ENCODE measurements at regions not wholly inside any gene's neighbourhood (a gene's known extent, or its start where the extent isn't known, plus 50 kb on each side); places are given as distances from the start of the nearest gene placed in this dataset.
"Not testable (repeated sequence)": the region's sequence is repeated elsewhere in the genome, so short reads cannot be mapped to it uniquely, and the experiment has no call there.

DNA sequence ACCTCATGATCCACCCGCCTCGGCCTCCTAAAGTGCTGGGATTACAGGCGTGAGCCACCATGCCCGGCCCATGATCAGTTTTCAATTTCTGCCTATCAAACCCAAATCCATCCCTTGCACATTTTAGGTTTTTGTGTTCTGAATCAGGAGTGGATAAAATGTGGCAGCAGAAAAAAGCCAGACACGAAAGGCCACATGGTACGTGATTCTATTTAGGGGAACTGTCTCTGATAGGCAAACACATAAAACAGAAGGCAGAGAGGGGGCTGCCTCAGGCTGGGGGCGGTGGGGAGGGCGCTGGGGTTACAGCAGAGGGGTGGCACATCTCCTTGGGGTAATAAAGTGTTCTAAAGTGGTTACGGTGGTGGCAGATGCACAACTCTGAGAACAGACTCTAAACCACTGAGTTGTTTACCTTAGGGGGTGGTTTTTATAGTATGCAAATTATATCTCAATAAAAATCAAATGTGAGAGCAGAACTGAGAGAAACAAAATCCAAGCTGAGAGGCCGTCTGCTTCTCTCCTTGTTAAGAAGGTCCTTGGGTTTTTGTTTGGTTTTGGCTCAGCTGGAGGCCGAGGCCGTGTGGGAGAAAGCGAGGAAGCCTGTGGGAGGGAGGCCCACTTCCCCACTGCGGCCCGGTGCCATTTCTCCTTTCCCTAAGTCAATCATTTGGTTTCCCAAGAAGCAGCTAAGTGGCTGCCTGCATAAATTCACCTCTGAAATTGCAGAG lies 78.0 kb downstream of the SOWAHC start:
- DNase-seq, result no peak

GRCh38 chr2:109692831-109693230 lies 78.7 kb downstream of the SOWAHC start:
- DNase-seq, result not testable (repeated sequence)

GRCh38 chr2:109693292-109693691 lies 79.1 kb downstream of the SOWAHC start:
- not testable (repeated sequence) for DNase-seq

GRCh38 chr2:109694190-109694589 lies 80.0 kb downstream of the SOWAHC start:
- DNase-seq, result no peak

- no peak for DNase-seq
Measured at GRCh38 chr2:109695290-109695689, 81.1 kb downstream of the SOWAHC start.

- DNase-seq, result no peak
Measured at GRCh38 chr2:109699646-109700045, 85.5 kb downstream of the SOWAHC start.

DNA sequence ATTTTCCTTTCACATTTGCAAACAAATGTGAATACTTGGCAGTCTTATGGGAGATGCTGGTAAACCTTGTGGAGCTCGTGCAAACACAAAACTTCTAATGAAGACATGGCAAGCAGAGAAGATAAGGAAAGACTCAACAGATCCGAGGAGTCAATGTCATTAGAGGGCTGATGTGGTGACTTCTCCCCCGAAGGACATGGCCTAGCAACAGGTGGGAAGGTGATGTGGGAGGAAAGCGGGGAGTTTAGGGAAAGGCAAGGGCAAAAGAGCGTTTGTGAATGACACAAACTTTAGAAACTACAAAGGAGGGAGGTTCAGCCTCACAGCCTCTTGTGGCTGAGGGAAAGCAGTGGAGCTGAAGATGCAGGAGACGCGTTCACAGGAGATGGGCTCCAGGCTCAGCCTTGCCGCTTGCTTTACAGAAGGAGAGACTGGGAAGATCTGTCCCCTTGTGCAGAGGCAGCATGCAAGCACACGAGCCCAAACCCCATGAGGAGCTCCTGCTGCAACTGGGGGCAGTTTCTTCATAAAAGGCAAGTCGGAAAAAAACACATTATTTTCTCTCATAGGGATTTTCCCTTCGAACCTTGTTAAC lies 86.6 kb downstream of the SOWAHC start:
- no peak for DNase-seq

GRCh38 chr2:109701362-109701761 lies 87.2 kb downstream of the SOWAHC start:
- no peak for DNase-seq

- no peak for DNase-seq
Measured at GRCh38 chr2:109702250-109702985, 88.3 kb downstream of the SOWAHC start.

- DNase-seq, result no peak
Measured at GRCh38 chr2:109703077-109703476, 88.9 kb downstream of the SOWAHC start.

DNA sequence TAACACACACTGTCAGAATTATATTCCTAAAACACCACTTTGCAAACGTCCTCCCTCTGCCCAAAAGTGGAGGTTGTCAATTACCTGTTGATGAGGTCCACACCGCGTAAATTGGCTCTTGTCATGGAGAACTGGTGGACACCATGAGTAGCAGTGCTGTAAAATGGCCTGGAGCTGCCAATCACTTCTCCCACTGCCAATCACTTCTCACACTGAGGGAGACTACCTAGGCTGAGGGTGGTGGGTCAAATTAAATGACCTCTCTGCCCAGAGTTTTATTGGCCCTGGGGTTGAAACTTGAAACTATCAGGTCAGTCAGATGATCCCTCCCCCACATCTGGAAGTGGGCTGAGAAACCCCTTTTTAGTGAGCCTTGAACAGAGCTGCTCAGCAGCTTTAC lies 89.6 kb downstream of the SOWAHC start:
- no peak for DNase-seq

GRCh38 chr2:109707281-109708147 lies 86.6 kb upstream of the RGPD5 start:
- DNase-seq, result no peak

- DNase-seq, result no peak
Measured at GRCh38 chr2:109710505-109711229, 83.4 kb upstream of the RGPD5 start.

DNA sequence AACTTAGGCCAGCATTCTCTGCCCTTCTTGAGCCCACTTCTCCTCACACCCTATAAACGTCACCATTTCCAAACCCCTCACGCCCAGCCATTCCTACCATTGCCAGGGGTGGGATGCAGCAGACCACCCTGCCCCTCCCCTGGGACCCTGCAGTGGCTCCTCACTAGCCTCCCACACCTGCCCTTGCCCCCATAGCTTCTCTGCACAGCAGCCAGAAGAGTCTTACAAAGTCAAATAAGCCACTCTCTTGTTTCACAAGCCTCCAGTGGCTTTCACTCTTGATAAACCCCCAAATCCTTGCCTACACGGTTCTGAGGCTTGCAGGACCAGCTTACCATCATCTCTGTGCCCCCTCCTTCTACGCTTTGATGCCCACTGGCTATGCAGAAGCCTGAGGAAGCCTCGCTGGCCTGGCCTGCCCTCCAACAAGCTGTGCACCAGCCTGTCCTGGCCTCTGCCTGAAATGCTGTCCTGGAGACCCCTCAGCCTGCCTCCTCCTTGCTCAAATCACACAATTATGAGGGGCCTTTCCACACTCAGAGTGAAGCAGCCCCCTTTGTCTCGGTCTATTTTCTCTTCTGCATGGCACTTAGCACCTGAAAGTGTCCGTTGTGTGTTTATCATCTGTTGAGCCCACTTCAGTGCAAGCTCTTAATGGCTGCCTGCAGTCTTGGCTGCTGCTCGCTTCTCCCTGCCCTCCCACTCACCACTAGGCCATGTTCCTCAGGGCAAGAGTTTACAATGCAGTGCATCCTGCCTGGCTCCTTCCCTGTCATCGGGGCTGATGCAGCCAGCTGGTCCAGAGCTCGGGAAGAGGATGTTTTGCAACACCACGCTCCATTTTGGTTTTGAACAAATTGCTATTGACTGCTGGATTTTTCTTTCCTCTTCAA lies 82.6 kb upstream of the RGPD5 start:
- no peak for DNase-seq

GRCh38 chr2:109712123-109712449 lies 82.0 kb upstream of the RGPD5 start:
- no peak for DNase-seq

- no peak for DNase-seq
Measured at GRCh38 chr2:109712746-109713145, 81.4 kb upstream of the RGPD5 start.

- no peak for DNase-seq
Measured at GRCh38 chr2:109715313-109715805, 78.7 kb upstream of the RGPD5 start.

DNA sequence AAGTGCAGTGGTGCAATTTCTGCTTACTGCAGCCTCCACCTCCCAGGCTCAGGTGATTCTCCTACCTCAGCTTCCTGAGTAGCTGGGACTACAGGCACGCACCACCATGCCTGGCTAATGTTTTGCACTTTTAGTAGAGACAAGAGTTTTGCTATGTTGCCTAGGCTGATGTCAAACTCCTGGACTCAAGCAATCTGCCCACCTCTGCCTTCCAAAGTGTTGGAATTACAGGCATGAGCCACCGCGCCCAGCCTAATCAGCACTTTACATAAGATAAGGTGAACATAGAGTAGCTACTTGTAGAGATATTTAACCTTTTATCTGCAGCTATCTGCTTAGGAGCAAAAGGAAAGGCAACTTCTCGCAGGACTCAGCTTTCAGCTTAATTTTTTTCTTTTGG lies 77.5 kb upstream of the RGPD5 start:
- not testable (repeated sequence) for DNase-seq

GRCh38 chr2:109718139-109718538 lies 76.0 kb upstream of the RGPD5 start:
- no peak for DNase-seq

GRCh38 chr2:109719871-109720270 lies 74.2 kb upstream of the RGPD5 start:
- no peak for DNase-seq

GRCh38 chr2:109720380-109721106 lies 73.6 kb upstream of the RGPD5 start:
- no peak for DNase-seq
